ENCODE measurements at regions not wholly inside any gene's neighbourhood (a gene's known extent, or its start where the extent isn't known, plus 50 kb on each side); places are given as distances from the start of the nearest gene placed in this dataset.

GRCh38 chr20:50287512-50287911 lies 96.9 kb downstream of the CEBPB start:
- FAIRE-seq: no peak
- no peak for TF ChIP-seq CTCF (optimal IDR thresholded peaks at IDR 0.05 in 1 of 3, IDR thresholded peaks at IDR 0.05 in 1 of 3, conservative IDR thresholded peaks at IDR 0.05 in 1 of 3; ENCODE audit: extremely low read depth in 1 of 3, insufficient read depth in 2 of 3, low read length in 3 of 3)
- no peak for TF ChIP-seq EZH2 (IDR thresholded peaks at IDR 0.05; ENCODE audit: low read length)
- Histone ChIP-seq H3K79me2 (ENCODE audit: control insufficient read depth, insufficient read depth, low read length) (no peaks in the 10 kb centered on the region), H3K9ac (ENCODE audit: control insufficient read depth, extremely low read depth, insufficient read depth, low read length) (no peak overlapping the region), H3K9me3 (ENCODE audit: control insufficient read depth, low read depth, low read length) (no peaks in the 10 kb centered on the region), H4K20me1 (ENCODE audit: control insufficient read depth, extremely low read depth, insufficient read depth, low read length) (no peaks in the 10 kb centered on the region), H3K27me3 (ENCODE audit: control insufficient read depth, extremely low read depth, insufficient read depth, low read length) (no peaks in the 10 kb centered on the region), H3K36me3 (ENCODE audit: control insufficient read depth in 2 of 2, extremely low read depth in 1 of 2, insufficient read depth in 2 of 2, low read length in 2 of 2) (no peaks in the 10 kb centered on the region), H3K27ac (ENCODE audit: control insufficient read depth, insufficient read depth, low read length) (no peak overlapping the region), H3K4me3 (ENCODE audit: control insufficient read depth in 2 of 3, extremely low read depth in 1 of 3, insufficient read depth in 2 of 3, low read depth in 1 of 3, low read length in 3 of 3) (no peak overlapping the region), H3K4me1 (ENCODE audit: control insufficient read depth, extremely low read depth, insufficient read depth, low read length) (peaks cover 23% of the 10 kb centered on the region), H2AFZ (ENCODE audit: control insufficient read depth, low read length) (no peak overlapping the region), H3K4me2 (ENCODE audit: control insufficient read depth, extremely low read depth, insufficient read depth, low read depth, low read length) (no peak overlapping the region), H3K9me1 (ENCODE audit: control insufficient read depth, extremely low read depth, insufficient read depth, low read length) (no peaks in the 10 kb centered on the region)
- DNase-seq (ENCODE audit: low read depth, low spot score): no peak
- dilution Hi-C loops (cut with MboI; ENCODE audit: extremely low pct_ligation_motif_present, low sequenced_read_pairs): no loop called here

GRCh38 chr20:50288128-50288623 lies 97.5 kb downstream of the CEBPB start:
- H2AFZ ChIP-seq (ENCODE audit: control insufficient read depth, low read length): no peak overlapping the region
- H3K36me3 ChIP-seq (ENCODE audit: control insufficient read depth in 2 of 2, extremely low read depth in 1 of 2, insufficient read depth in 2 of 2, low read length in 2 of 2): no peaks in the 10 kb centered on the region
- no peaks in the 10 kb centered on the region for H3K9me3 ChIP-seq (ENCODE audit: control insufficient read depth, low read depth, low read length)
- H4K20me1 ChIP-seq (ENCODE audit: control insufficient read depth, extremely low read depth, insufficient read depth, low read length): no peaks in the 10 kb centered on the region
- dilution Hi-C loops (cut with MboI; ENCODE audit: extremely low pct_ligation_motif_present, low sequenced_read_pairs): no loop called here
- DNase-seq (ENCODE audit: low read depth, low spot score) (no peak), FAIRE-seq (no peak)
- H3K79me2 ChIP-seq (ENCODE audit: control insufficient read depth, insufficient read depth, low read length): no peaks in the 10 kb centered on the region
- no peak overlapping the region for H3K4me2 ChIP-seq (ENCODE audit: control insufficient read depth, extremely low read depth, insufficient read depth, low read depth, low read length)
- no peak overlapping the region for H3K9ac ChIP-seq (ENCODE audit: control insufficient read depth, extremely low read depth, insufficient read depth, low read length)
- H3K4me1 ChIP-seq (ENCODE audit: control insufficient read depth, extremely low read depth, insufficient read depth, low read length): peaks cover 29% of the 10 kb centered on the region
- no peak overlapping the region for H3K4me3 ChIP-seq (ENCODE audit: control insufficient read depth in 2 of 3, extremely low read depth in 1 of 3, insufficient read depth in 2 of 3, low read depth in 1 of 3, low read length in 3 of 3)
- H3K27ac ChIP-seq (ENCODE audit: control insufficient read depth, insufficient read depth, low read length): no peak overlapping the region
- H3K27me3 ChIP-seq (ENCODE audit: control insufficient read depth, extremely low read depth, insufficient read depth, low read length): no peaks in the 10 kb centered on the region
- TF ChIP-seq EZH2 (IDR thresholded peaks at IDR 0.05; ENCODE audit: low read length): no peak
- no peak for TF ChIP-seq CTCF (optimal IDR thresholded peaks at IDR 0.05 in 1 of 3, IDR thresholded peaks at IDR 0.05 in 1 of 3, conservative IDR thresholded peaks at IDR 0.05 in 1 of 3; ENCODE audit: extremely low read depth in 1 of 3, insufficient read depth in 2 of 3, low read length in 3 of 3)
- H3K9me1 ChIP-seq (ENCODE audit: control insufficient read depth, extremely low read depth, insufficient read depth, low read length): no peaks in the 10 kb centered on the region

Measured in keratinocyte (primary cell).